ENCODE measurements at regions not wholly inside any gene's neighbourhood (a gene's known extent, or its start where the extent isn't known, plus 50 kb on each side); places are given as distances from the start of the nearest gene placed in this dataset.

DNA sequence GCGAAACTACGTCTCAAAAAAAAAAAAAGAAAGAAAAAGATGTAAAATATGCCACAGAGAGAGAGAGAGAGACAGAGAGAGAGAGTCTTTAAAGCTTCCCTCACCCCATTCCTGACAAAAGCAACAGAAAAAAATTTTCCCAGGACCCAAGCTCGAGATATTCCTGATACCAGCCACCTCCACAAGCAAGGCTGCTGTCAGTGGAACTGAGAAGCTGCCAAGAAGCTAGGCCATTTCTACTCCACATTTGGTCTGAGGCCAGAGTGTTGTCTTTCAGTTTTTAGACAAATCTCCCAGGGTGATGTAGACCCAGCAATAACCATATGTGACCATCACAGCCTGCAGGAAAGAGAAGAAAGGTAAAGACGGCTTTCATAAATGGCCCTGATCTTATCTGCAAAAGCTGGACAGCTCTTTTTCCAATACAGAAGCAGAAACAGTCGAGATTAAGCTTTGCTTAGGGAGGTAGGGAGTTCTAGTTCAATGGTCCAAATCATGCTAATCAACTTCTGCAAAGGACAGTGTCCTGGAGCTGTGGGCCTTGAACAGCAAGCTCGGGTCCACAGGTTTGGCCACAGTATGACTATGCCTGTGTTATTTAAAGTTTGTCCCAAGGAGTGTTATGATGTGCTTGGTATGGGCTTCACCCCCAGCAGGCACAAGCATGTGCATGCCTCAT, 130.3 kb upstream of the NUDT4 start:
- POLR2A ChIA-PET (ENCODE audit: unreplicated experiment) = no interaction called here
- H2AFZ ChIP-seq (ENCODE audit: low read length) = no peak overlapping the region

DNA sequence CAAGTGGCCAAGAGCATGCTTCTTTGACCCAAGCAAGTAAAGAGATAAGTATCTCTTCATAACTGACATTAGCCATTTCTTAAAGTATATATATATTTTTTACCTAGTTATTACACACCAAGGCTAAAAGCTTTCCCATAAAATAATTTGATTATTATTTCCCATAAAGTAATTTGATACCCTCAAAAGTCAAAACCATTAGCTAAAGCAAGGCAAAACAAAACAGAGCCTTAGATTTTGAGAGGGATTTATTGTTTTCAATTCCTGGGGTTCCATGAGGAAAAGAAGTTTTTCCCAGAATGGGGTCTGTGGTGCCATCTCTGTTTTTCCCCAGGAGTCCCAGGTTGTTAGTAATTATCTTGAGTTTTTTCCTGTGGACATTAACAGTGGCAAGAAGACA, 125.5 kb upstream of the NUDT4 start:
- no peaks in the 10 kb centered on the region for H3K27me3 ChIP-seq (ENCODE audit: low read length)
- H3K79me2 ChIP-seq (ENCODE audit: low read length) = no peaks in the 10 kb centered on the region
- H4K20me1 ChIP-seq (ENCODE audit: low read length) = no peaks in the 10 kb centered on the region
- H3K4me3 ChIP-seq (ENCODE audit: low read length) = no peak overlapping the region
- no peak overlapping the region for H3K9ac ChIP-seq (ENCODE audit: low read length)
- no peak overlapping the region for H3K27ac ChIP-seq (ENCODE audit: low read length)
- H3K4me2 ChIP-seq (ENCODE audit: low read length) = no peak overlapping the region
- no TSS peak for BruUV-seq (replicated peaks)
- no peaks in the 10 kb centered on the region for H3K36me3 ChIP-seq (ENCODE audit: low read depth, low read length)
- DNase-seq (no peak), ATAC-seq (no peak)
- H3K9me2 ChIP-seq (replicated peaks; ENCODE audit: low read length) = no peaks in the 10 kb centered on the region
- no peaks in the 10 kb centered on the region for H3F3A ChIP-seq (ENCODE audit: low read length, unreplicated experiment)
- H3K9me3 ChIP-seq (ENCODE audit: low read length) = no peaks in the 10 kb centered on the region
- ChIA-PET POLR2A (ENCODE audit: unreplicated experiment) (no interaction called here), CTCF (no interaction called here)
- intact Hi-C loops (cut with micrococcal nuclease) = no loop called here
- TF ChIP-seq EZH2phosphoT487 (IDR thresholded peaks at IDR 0.05; ENCODE audit: borderline replicate concordance, low read length) (no peak), EZH2 (IDR thresholded peaks at IDR 0.05; ENCODE audit: low read length, unreplicated experiment) (no peak), CTCF (conservative IDR thresholded peaks at IDR 0.05; ENCODE audit: low read depth, low read length) (no peak)
- no peaks in the 10 kb centered on the region for H3K4me1 ChIP-seq (ENCODE audit: insufficient read depth, low read length)
- no peak overlapping the region for H2AFZ ChIP-seq (ENCODE audit: low read length)

More for the DNA sequence above, 130.3 kb upstream of the NUDT4 start:
- H3K9me2 ChIP-seq (replicated peaks; ENCODE audit: low read length) = no peaks in the 10 kb centered on the region
- no peak for ATAC-seq
- DNase-seq = no peak
- H3K36me3 ChIP-seq (ENCODE audit: low read depth, low read length) = no peaks in the 10 kb centered on the region
- no peaks in the 10 kb centered on the region for H3K9me3 ChIP-seq (ENCODE audit: low read length)
- no peaks in the 10 kb centered on the region for H3K27me3 ChIP-seq (ENCODE audit: low read length)
- no peak overlapping the region for H3K27ac ChIP-seq (ENCODE audit: low read length)
- CTCF ChIA-PET = no interaction called here
- H3K4me1 ChIP-seq (ENCODE audit: insufficient read depth, low read length) = no peaks in the 10 kb centered on the region
- no peak overlapping the region for H3K9ac ChIP-seq (ENCODE audit: low read length)
- H4K20me1 ChIP-seq (ENCODE audit: low read length) = no peaks in the 10 kb centered on the region
- intact Hi-C loops (cut with micrococcal nuclease) = no loop called here
- no peak for TF ChIP-seq CTCF (conservative IDR thresholded peaks at IDR 0.05; ENCODE audit: low read depth, low read length)
- TF ChIP-seq EZH2phosphoT487 (IDR thresholded peaks at IDR 0.05; ENCODE audit: borderline replicate concordance, low read length) = no peak
- TF ChIP-seq EZH2 (IDR thresholded peaks at IDR 0.05; ENCODE audit: low read length, unreplicated experiment) = no peak
- no TSS peak for BruUV-seq (replicated peaks)
- no peak overlapping the region for H3K4me2 ChIP-seq (ENCODE audit: low read length)
- H3K79me2 ChIP-seq (ENCODE audit: low read length) = no peaks in the 10 kb centered on the region
- no peak overlapping the region for H3K4me3 ChIP-seq (ENCODE audit: low read length)
- H3F3A ChIP-seq (ENCODE audit: low read length, unreplicated experiment) = no peaks in the 10 kb centered on the region

GRCh38 chr12:93254911-93255310, 122.8 kb upstream of the NUDT4 start:
- no peak for TF ChIP-seq EZH2 (IDR thresholded peaks at IDR 0.05; ENCODE audit: low read length, unreplicated experiment)
- TF ChIP-seq CTCF (conservative IDR thresholded peaks at IDR 0.05; ENCODE audit: low read depth, low read length) = no peak
- no peak for TF ChIP-seq EZH2phosphoT487 (IDR thresholded peaks at IDR 0.05; ENCODE audit: borderline replicate concordance, low read length)
- DNase-seq = no peak
- ChIA-PET POLR2A (ENCODE audit: unreplicated experiment) (no interaction called here), CTCF (no interaction called here)
- Histone ChIP-seq H4K20me1 (ENCODE audit: low read length) (no peaks in the 10 kb centered on the region), H3K4me1 (ENCODE audit: insufficient read depth, low read length) (no peaks in the 10 kb centered on the region), H3F3A (ENCODE audit: low read length, unreplicated experiment) (no peaks in the 10 kb centered on the region), H3K27me3 (ENCODE audit: low read length) (no peaks in the 10 kb centered on the region), H2AFZ (ENCODE audit: low read length) (no peak overlapping the region), H3K79me2 (ENCODE audit: low read length) (no peaks in the 10 kb centered on the region), H3K9me2 (replicated peaks; ENCODE audit: low read length) (no peaks in the 10 kb centered on the region), H3K9me3 (ENCODE audit: low read length) (no peaks in the 10 kb centered on the region), H3K4me3 (ENCODE audit: low read length) (no peak overlapping the region), H3K9ac (ENCODE audit: low read length) (no peak overlapping the region), H3K27ac (ENCODE audit: low read length) (no peak overlapping the region), H3K4me2 (ENCODE audit: low read length) (no peak overlapping the region), H3K36me3 (ENCODE audit: low read depth, low read length) (no peaks in the 10 kb centered on the region)
- BruUV-seq (replicated peaks) = no TSS peak
- ATAC-seq = no peak
- intact Hi-C loops (cut with micrococcal nuclease) = no loop called here

Data from PC-3 (cell line).